ENCODE measurements at regions not wholly inside any gene's neighbourhood (a gene's known extent, or its start where the extent isn't known, plus 50 kb on each side); places are given as distances from the start of the nearest gene placed in this dataset.
A peak's percentile ranks its signal among the peaks of the same experiment; 100 is the strongest.

DNA sequence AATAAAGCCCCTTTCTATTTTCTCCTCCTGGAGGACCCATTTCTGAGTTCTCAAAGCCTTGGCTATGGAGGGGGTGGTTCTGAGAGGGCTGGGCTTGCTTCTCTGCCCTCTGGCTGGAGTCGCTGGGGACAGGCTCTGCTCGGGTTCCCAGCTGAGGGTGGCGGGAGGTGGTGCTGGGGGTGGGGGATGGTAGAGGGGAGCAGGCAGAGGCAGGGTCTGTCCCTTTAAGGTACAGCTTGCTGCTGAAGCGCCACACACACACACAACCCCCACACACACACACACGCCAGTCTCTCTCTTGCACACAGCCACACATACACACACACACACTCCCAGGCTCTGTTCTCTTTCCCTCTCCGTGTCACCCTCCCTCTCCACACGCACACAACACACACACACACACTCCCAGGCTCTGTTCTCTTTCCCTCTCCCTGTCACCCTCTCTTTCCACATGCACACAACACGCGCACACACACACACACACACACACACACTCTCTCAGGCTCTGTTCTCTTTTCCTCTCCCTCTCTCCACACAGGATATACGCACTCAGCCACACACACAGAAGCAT, 69.8 kb upstream of the SSBP3 start (continued):
- TF ChIP-seq MYC (IDR thresholded peaks at IDR 0.05; ENCODE audit: low read depth, low read length) (no peak), MYC (CRISPR knock-in tag; IDR thresholded peaks at IDR 0.05; ENCODE audit: borderline replicate concordance, low read depth) (no peak), ZNF280B (CRISPR knock-in tag; IDR thresholded peaks at IDR 0.05) (no peak), U2AF1 (optimal IDR thresholded peaks at IDR 0.05; ENCODE audit: low read depth, low read length) (no peak), AFF1 (IDR thresholded peaks at IDR 0.05; ENCODE audit: low read depth in 1 of 2, partially characterized antibody in 2 of 2) (peak in 1 of 2 experiments; percentile 54), SP1 (CRISPR knock-in tag; IDR thresholded peaks at IDR 0.05) (no peak), ZBTB17 (CRISPR knock-in tag; IDR thresholded peaks at IDR 0.05) (no peak), TCF7 (IDR thresholded peaks at IDR 0.05; ENCODE audit: borderline replicate concordance) (no peak), ZNF384 (IDR thresholded peaks at IDR 0.05; ENCODE audit: low read depth, low read length) (no peak), TOE1 (IDR thresholded peaks at IDR 0.05; ENCODE audit: borderline replicate concordance) (no peak), TOE1 (CRISPR knock-in tag; IDR thresholded peaks at IDR 0.05; ENCODE audit: borderline replicate concordance, low read depth) (no peak), KAT2B (IDR thresholded peaks at IDR 0.05; ENCODE audit: low read depth, low read length) (no peak), STAT5B (CRISPR knock-in tag; IDR thresholded peaks at IDR 0.05) (no peak), SIRT6 (IDR thresholded peaks at IDR 0.05; ENCODE audit: low read depth, low read length) (no peak), DNMT1 (IDR thresholded peaks at IDR 0.05) (no peak), CAMTA2 (CRISPR knock-in tag; conservative IDR thresholded peaks at IDR 0.05) (no peak), PHF21A (IDR thresholded peaks at IDR 0.05; ENCODE audit: borderline replicate concordance, low read depth) (peak; percentile 36; the same call in 1 of the 2 replicates), L3MBTL2 (IDR thresholded peaks at IDR 0.05) (no peak), ARID1B (IDR thresholded peaks at IDR 0.05) (peak; percentile 25; the same call in 1 of the 2 replicates), POLR2G (IDR thresholded peaks at IDR 0.05; ENCODE audit: low read depth, low read length) (no peak), FOXM1 (IDR thresholded peaks at IDR 0.05; ENCODE audit: low read depth) (no peak), FOXM1 (CRISPR knock-in tag; IDR thresholded peaks at IDR 0.05; ENCODE audit: low read depth) (no peak), NR2C1 (IDR thresholded peaks at IDR 0.05) (no peak), NR2C1 (tag; IDR thresholded peaks at IDR 0.05) (no peak)
- TF ChIP-seq, protein P1, sequence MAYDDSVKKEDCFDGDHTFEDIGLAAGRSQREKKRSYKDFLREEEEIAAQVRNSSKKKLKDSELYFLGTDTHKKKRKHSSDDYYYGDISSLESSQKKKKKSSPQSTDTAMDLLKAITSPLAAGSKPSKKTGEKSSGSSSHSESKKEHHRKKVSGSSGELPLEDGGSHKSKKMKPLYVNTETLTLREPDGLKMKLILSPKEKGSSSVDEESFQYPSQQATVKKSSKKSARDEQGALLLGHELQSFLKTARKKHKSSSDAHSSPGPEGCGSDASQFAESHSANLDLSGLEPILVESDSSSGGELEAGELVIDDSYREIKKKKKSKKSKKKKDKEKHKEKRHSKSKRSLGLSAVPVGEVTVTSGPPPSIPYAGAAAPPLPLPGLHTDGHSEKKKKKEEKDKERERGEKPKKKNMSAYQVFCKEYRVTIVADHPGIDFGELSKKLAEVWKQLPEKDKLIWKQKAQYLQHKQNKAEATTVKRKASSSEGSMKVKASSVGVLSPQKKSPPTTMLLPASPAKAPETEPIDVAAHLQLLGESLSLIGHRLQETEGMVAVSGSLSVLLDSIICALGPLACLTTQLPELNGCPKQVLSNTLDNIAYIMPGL (CRISPR knock-in tag; IDR thresholded peaks at IDR 0.05): no peak

Measured in K562 (cell line).